Gastrocnemius medialis (tissue), 4 donors: ENCODE measurements at regions not wholly inside any gene's neighbourhood (a gene's known extent, or its start where the extent isn't known, plus 50 kb on each side); places are given as distances from the start of the nearest gene placed in this dataset.
"Not testable (repeated sequence)": the region's sequence is repeated elsewhere in the genome, so short reads cannot be mapped to it uniquely, and the experiment has no call there.

ENCODE experiments used
- ATAC-seq, 2 donors: fragments of 150-250 bp; one replicate each; pipeline ENCODE4 v1.9.1; 2016
- DNase-seq, 2 donors: peaks; one replicate each; pipeline ENCODE4 v3.0.0-alpha.2; 2019
- H3K27ac ChIP-seq, 4 donors: fragments of 200-600 bp; sonication (generic); 1 replicate in 1 of 4; 2 replicates in 3 of 4; pipeline ENCODE4 v1.5.1; 2016 to 2018; ENCODE audit warnings: mild to moderate bottlenecking in 2 of 4, moderate library complexity in 1 of 4
- H3K27me3 ChIP-seq, 3 donors: fragments of 200-600 bp; sonication (generic) in 2 of 3; 1 replicate in 1 of 3; 2 replicates in 2 of 3; pipeline versions ENCODE4 v1.5.1 to v1.6.0; 2016 to 2019; ENCODE audit warnings: mild to moderate bottlenecking in 1 of 3, moderate library complexity in 1 of 3
- H3K36me3 ChIP-seq, 2 donors: fragments of 200-600 bp; sonication (generic) in 1 of 2; one replicate each; pipeline ENCODE4 v1.5.1; 2017 to 2018
- H3K4me1 ChIP-seq, 2 donors: fragments of 200-600 bp; sonication (generic) in 1 of 2; one replicate each; pipeline ENCODE4 v1.5.1; 2016 to 2017; ENCODE audit warnings: mild to moderate bottlenecking in 2 of 2
- H3K4me3 ChIP-seq, 4 donors: fragments of 200-600 bp; sonication (generic) in 3 of 4; 1 replicate in 1 of 4; 2 replicates in 3 of 4; pipeline ENCODE4 v1.5.1; 2016 to 2019; ENCODE audit warnings: mild to moderate bottlenecking in 2 of 4
- H3K9me3 ChIP-seq, 3 donors: fragments of 200-600 bp; sonication (generic) in 2 of 3; 1 replicate in 1 of 3; 2 replicates in 2 of 3; pipeline ENCODE4 v1.5.1; 2016 to 2019
- CTCF ChIP-seq, 5 experiments: fragments of 450-650 bp in 3 of 5; fragments of 200-600 bp in 2 of 5; sonication (generic) in 2 of 5; IDR thresholded peaks in 4 of 5; conservative IDR thresholded peaks in 1 of 5; 1 replicate in 4 of 5; 2 replicates in 1 of 5; pipeline ENCODE4 v1.5.1; 2016 to 2019; ENCODE audit warnings: antibody characterized with exemption in 5 of 5, mild to moderate bottlenecking in 3 of 5, moderate library complexity in 3 of 5
- POLR2A ChIP-seq, 2 donors: fragments of 450-650 bp; IDR thresholded peaks; one replicate each; pipeline ENCODE4 v1.6.1; 2017; ENCODE audit warnings: antibody characterized with exemption in 2 of 2, mild to moderate bottlenecking in 2 of 2, moderate library complexity in 2 of 2
- in situ Hi-C, 4 donors: fragments of 200-750 bp; cut with MboI; loops; one replicate each; pipeline versions ENCODE4 v1.15.0 to v1.8.0; 2017; ENCODE audit warnings: low sequenced_read_pairs in 4 of 4
- intact Hi-C: fragments of 100-400 bp; cut with DNase I; formaldehyde crosslinking; loops from one replicate; pipeline ENCODE4 v1.15.1; 2023; ENCODE audit warnings: low total_unique reads

- H3K36me3 ChIP-seq: no peaks in the 10 kb centered on the region
- H3K4me3 ChIP-seq: no peak overlapping the region
- ATAC-seq: no peak
Measured at GRCh38 chr15:99467853-99468464, 97.8 kb upstream of the MEF2A start.

GRCh38 chr15:99470204-99470603 is 95.6 kb upstream of the MEF2A start:
- H3K4me1 ChIP-seq: peaks cover 21 to 25% of the 10 kb centered on the region in 2 donors
- ATAC-seq, in situ Hi-C loops, H3K4me3 ChIP-seq, H3K36me3 ChIP-seq, H3K9me3 ChIP-seq, DNase-seq, intact Hi-C loops, H3K27me3 ChIP-seq, H3K27ac ChIP-seq: not testable (repeated sequence)

More at GRCh38 chr15:99467853-99468464, 97.8 kb upstream of the MEF2A start:
- no peak overlapping the region for H3K27ac ChIP-seq
- H3K9me3 ChIP-seq: peaks cover 0 to 17% (median 0%) of the 10 kb centered on the region in 3 donors
- in situ Hi-C loops (no loop called here), intact Hi-C loops (no loop called here)
- no peaks in the 10 kb centered on the region for H3K27me3 ChIP-seq
- no peak for TF ChIP-seq CTCF (IDR thresholded peaks at IDR 0.05 in 4 of 5, conservative IDR thresholded peaks at IDR 0.05 in 1 of 5)
- TF ChIP-seq POLR2A (IDR thresholded peaks at IDR 0.05): no peak
- DNase-seq: no peak
- peaks cover 0 to 4% of the 10 kb centered on the region in 2 donors for H3K4me1 ChIP-seq

- DNase-seq (no peak), ATAC-seq (no peak)
- Histone ChIP-seq H3K27ac (peak overlapping the region in 3 of 4 donors; percentile 86 to 91 (median 89)), H3K9me3 (no peaks in the 10 kb centered on the region), H3K36me3 (no peaks in the 10 kb centered on the region), H3K4me3 (no peak overlapping the region), H3K27me3 (no peaks in the 10 kb centered on the region), H3K4me1 (peaks cover 34 to 40% of the 10 kb centered on the region in 2 donors)
- TF ChIP-seq CTCF (IDR thresholded peaks at IDR 0.05 in 4 of 5, conservative IDR thresholded peaks at IDR 0.05 in 1 of 5) (no peak), POLR2A (IDR thresholded peaks at IDR 0.05) (no peak)
- intact Hi-C loops: no loop called here
- in situ Hi-C loops: no loop called here
Measured at GRCh38 chr15:99472416-99473145, 93.2 kb upstream of the MEF2A start.

GRCh38 chr15:99473981-99474906 is 91.5 kb upstream of the MEF2A start:
- TF ChIP-seq POLR2A (IDR thresholded peaks at IDR 0.05) (peak; percentile 12 to 23), CTCF (IDR thresholded peaks at IDR 0.05 in 4 of 5, conservative IDR thresholded peaks at IDR 0.05 in 1 of 5) (no peak)
- intact Hi-C loops: loop anchor here (1.0 to 2.0 kb wide), 2 partner anchors 34 to 91 kb away; partner anchors contain the start of gene MEF2A
- peak overlapping the region in 3 of 4 donors; percentile 6 to 37 (median 9) for H3K4me3 ChIP-seq

More at GRCh38 chr15:99473981-99474906, 91.5 kb upstream of the MEF2A start:
- DNase-seq: peak; percentile 85 to 93
- Histone ChIP-seq H3K4me1 (peaks cover 34 to 40% of the 10 kb centered on the region in 2 donors), H3K36me3 (no peaks in the 10 kb centered on the region), H3K27me3 (no peaks in the 10 kb centered on the region), H3K9me3 (no peaks in the 10 kb centered on the region), H3K27ac (peak overlapping the region; percentile 86 to 93 (median 90))
- ATAC-seq: peak; percentile 91 to 93
- in situ Hi-C loops: no loop called here
